K562 (cell line): ENCODE measurements at regions not wholly inside any gene's neighbourhood (a gene's known extent, or its start where the extent isn't known, plus 50 kb on each side); places are given as distances from the start of the nearest gene placed in this dataset.
A peak's percentile ranks its signal among the peaks of the same experiment; 100 is the strongest.

Experiments
- ATAC-seq: fragments of 200-7000 bp; cut with Tn5 transposase; 3 replicates; pipeline ENCODE4 v1.9.1; 2020; ENCODE audit warnings: moderate library complexity
- BruUV-seq: library from RNA; stranded (reverse); fragments of 400-500 nt; replicated peaks from 2 replicates; lab custom pipeline; 2021; lab: Mats Ljungman, UMichigan
- CTCF ChIA-PET: fragments of 300-600 bp; formaldehyde crosslinking; extraction: SDS; loops from one replicate; lab custom pipeline; 2021; ENCODE audit warnings: low intra/inter-chr PET ratio; lab: Yijun Ruan, JAX
- POLR2A ChIA-PET: fragments of 300-600, 350-650 bp; sonication (Branson Sonifier 250); formaldehyde crosslinking; extraction: SDS; loops from one replicate; lab custom pipeline; 2021; ENCODE audit warnings: antibody characterized with exemption, inconsistent platforms; lab: Yijun Ruan, JAX
- DNase-seq, 4 experiments: peaks; one replicate each; pipeline versions ENCODE4 v3.0.0 to v3.0.0-alpha.2; 2011 to 2018; ENCODE audit warnings: low spot score in 3 of 4, mixed read lengths in 3 of 4; ENCODE audit errors: extremely low read depth in 1 of 4
- FAIRE-seq: peaks from 2 replicates; lab custom pipeline; 2011; peaks lifted over from hg19 to GRCh38; lab: Jason Lieb, UNC
- H2AFZ ChIP-seq: 2 replicates; pipeline ENCODE4 v1.6.0; 2011; ENCODE audit warnings: low read depth, low read length, control low read depth, inconsistent platforms
- H3K27ac ChIP-seq: fragments of 200-600 bp; 3 replicates; pipeline ENCODE4 v1.8.0; 2011; ENCODE audit warnings: low read depth, mild to moderate bottlenecking, control low read depth, inconsistent platforms, low read length, moderate library complexity, mixed read lengths; ENCODE audit errors: extremely low read depth
- H3K27me3 ChIP-seq, 2 experiments: fragments of 300-600 bp in 1 of 2; 2 replicates in 1 of 2; 3 replicates in 1 of 2; pipeline versions ENCODE4 v1.6.0 to v1.8.0; 2011; ENCODE audit warnings: inconsistent platforms in 2 of 2, low read length in 2 of 2, mild to moderate bottlenecking in 1 of 2, mixed read lengths in 1 of 2, moderate library complexity in 1 of 2; ENCODE audit not compliant: control insufficient read depth in 2 of 2, insufficient read depth in 2 of 2
- H3K36me3 ChIP-seq: fragments of 300-600 bp; 3 replicates; pipeline ENCODE4 v1.8.0; 2011; ENCODE audit warnings: mild to moderate bottlenecking, low read length, inconsistent platforms; ENCODE audit not compliant: control insufficient read depth, insufficient read depth
- H3K4me1 ChIP-seq, 2 experiments: fragments of 200-600 bp in 1 of 2; replicated peaks in 1 of 2; 2 replicates in 1 of 2; 3 replicates in 1 of 2; pipeline versions ENCODE4 v1.5.1 to v1.8.0; 2011; ENCODE audit warnings: inconsistent platforms in 2 of 2, low read length in 2 of 2, mild to moderate bottlenecking in 1 of 2, mixed read lengths in 1 of 2, moderate library complexity in 1 of 2; ENCODE audit not compliant: control insufficient read depth in 2 of 2, insufficient read depth in 2 of 2
- H3K4me2 ChIP-seq: 2 replicates; pipeline ENCODE4 v1.6.1; 2011; ENCODE audit warnings: low read length, control low read depth, inconsistent platforms, mixed read lengths; ENCODE audit not compliant: insufficient read depth
- H3K4me3 ChIP-seq: fragments of 200-600 bp; sonication (generic), shearing (Covaris generic); 2 replicates; pipeline ENCODE4 v1.5.1; 2016; ENCODE audit warnings: control low read depth, inconsistent platforms
- H3K79me2 ChIP-seq: fragments of 200-600 bp; 3 replicates; pipeline ENCODE4 v1.8.0; 2011; ENCODE audit warnings: low read length, inconsistent platforms; ENCODE audit not compliant: control insufficient read depth, insufficient read depth
- H3K9ac ChIP-seq, 2 experiments: 2 replicates each; pipeline versions ENCODE4 v1.6.0 to v1.6.1; 2011; ENCODE audit warnings: low read depth in 2 of 2, low read length in 2 of 2, control low read depth in 1 of 2, inconsistent platforms in 1 of 2, mild to moderate bottlenecking in 1 of 2, mixed read lengths in 1 of 2; ENCODE audit not compliant: insufficient read depth in 1 of 2
- H3K9me1 ChIP-seq: one replicate; pipeline ENCODE4 v1.6.0; 2011; ENCODE audit warnings: inconsistent platforms, mild to moderate bottlenecking, low read length, moderate library complexity; ENCODE audit not compliant: control insufficient read depth, insufficient read depth
- H3K9me3 ChIP-seq: replicated peaks from 2 replicates; pipeline ENCODE4 v1.5.1; 2011; ENCODE audit warnings: low read depth, low read length, inconsistent platforms; ENCODE audit not compliant: control insufficient read depth, insufficient read depth
- H4K20me1 ChIP-seq: replicated peaks from 2 replicates; pipeline ENCODE4 v1.6.1; 2011; ENCODE audit warnings: low read length, inconsistent platforms, mixed read lengths; ENCODE audit not compliant: control insufficient read depth, insufficient read depth
- AFF1 ChIP-seq, 2 experiments: fragments of 450-650 bp; IDR thresholded peaks; 2 replicates each; pipeline ENCODE4 v1.6.1; 2018; ENCODE audit warnings: mild to moderate bottlenecking in 2 of 2, low read depth in 1 of 2; ENCODE audit not compliant: partially characterized antibody in 2 of 2
- CEBPG ChIP-seq, 3 experiments: fragments of 200-800 bp in 1 of 3; sonication (Bioruptor generic) in 1 of 3; sonication (generic) in 1 of 3; formaldehyde crosslinking in 1 of 3; IDR thresholded peaks in 2 of 3; conservative IDR thresholded peaks in 1 of 3; 2 replicates each; pipeline versions ENCODE4 v1.6.1 to v1.8.0; 2016 to 2022; ENCODE audit warnings: missing compliant biosample characterization in 2 of 3, missing genetic modification characterization in 2 of 3, mild to moderate bottlenecking in 1 of 3, missing genetic modification reagents in 1 of 3
- GABPA ChIP-seq: fragments of 200-800 bp; sonication (Bioruptor generic); conservative IDR thresholded peaks from 2 replicates; pipeline ENCODE4 v1.6.1; 2016; ENCODE audit warnings: low read depth, missing genetic modification characterization, missing compliant biosample characterization
- GATAD2B ChIP-seq: fragments of 450-650 bp; IDR thresholded peaks from 2 replicates; pipeline ENCODE4 v1.6.1; 2017; ENCODE audit warnings: mild to moderate bottlenecking, borderline replicate concordance
- GTF2F1 ChIP-seq: IDR thresholded peaks from 2 replicates; pipeline ENCODE4 v1.6.1; 2011; ENCODE audit warnings: low read depth, low read length, improper control_type of control experiment
- IRF1 ChIP-seq: sonication (generic); formaldehyde crosslinking; IDR thresholded peaks from 2 replicates; pipeline ENCODE4 v1.8.0; 2022; ENCODE audit warnings: missing genetic modification reagents, mild to moderate bottlenecking, borderline replicate concordance
- KAT8 ChIP-seq: fragments of 450-650 bp; IDR thresholded peaks from 2 replicates; pipeline ENCODE4 v1.6.1; 2016; ENCODE audit warnings: low read depth, mild to moderate bottlenecking
- MCM7 ChIP-seq, 2 experiments: fragments of 450-650 bp; IDR thresholded peaks; 2 replicates each; pipeline ENCODE4 v1.6.1; 2016 to 2018
- MED1 ChIP-seq: sonication (generic); formaldehyde crosslinking; IDR thresholded peaks from 2 replicates; pipeline ENCODE4 v1.8.1; 2023; ENCODE audit warnings: missing genetic modification reagents, borderline replicate concordance
- MEIS2 ChIP-seq: fragments of 450-650 bp; IDR thresholded peaks from 2 replicates; pipeline ENCODE4 v1.6.1; 2014; ENCODE audit warnings: mild to moderate bottlenecking; ENCODE audit not compliant: partially characterized antibody
- ZNF140 ChIP-seq: fragments of 250-450 bp; sonication (Bioruptor Pico); IDR thresholded peaks from 2 replicates; pipeline ENCODE4 v1.8.0; 2021; ENCODE audit warnings: moderate library complexity, mild to moderate bottlenecking, inconsistent platforms
- ZNF282 ChIP-seq: sonication (generic); formaldehyde crosslinking; IDR thresholded peaks from 2 replicates; pipeline ENCODE4 v1.8.1; 2023; ENCODE audit warnings: missing genetic modification reagents
- ZNF561 ChIP-seq: fragments of 450-650 bp; formaldehyde crosslinking; conservative IDR thresholded peaks from 2 replicates; pipeline ENCODE4 v1.4.0; 2020; ENCODE audit warnings: mild to moderate bottlenecking, moderate library complexity
- ZNF584 ChIP-seq: fragments of 200-800 bp; sonication (Bioruptor generic); IDR thresholded peaks from 2 replicates; pipeline ENCODE4 v1.6.1; 2016; ENCODE audit warnings: low read depth, mild to moderate bottlenecking, missing genetic modification characterization, missing compliant biosample characterization
- ZNF75A ChIP-seq: fragments of 450-650 bp; formaldehyde crosslinking; IDR thresholded peaks from 2 replicates; pipeline ENCODE4 v1.4.0; 2020; ENCODE audit warnings: mild to moderate bottlenecking
- WGBS: fragments of 100-300 bp; shearing (Covaris generic); methylation state at CpG from one replicate; pipeline ENCODE4 v1.1.6; 2016; ENCODE audit warnings: low coverage, mixed read lengths; ENCODE audit not compliant: insufficient coverage; ENCODE audit errors: missing lambda C conversion rate; 5-methylcytosine and 5-hydroxymethylcytosine counted together
- in situ Hi-C: fragments of 300-500 bp; cut with MboI; formaldehyde crosslinking; loops from 4 replicates; pipeline ENCODE4 v1.15.0; 2018; ENCODE audit warnings: inconsistent platforms, mixed read lengths
- intact Hi-C: fragments of 100-400 bp; cut with micrococcal nuclease; formaldehyde crosslinking; loops from 2 replicates; pipeline ENCODE4 v1.14.2; 2022
- TF ChIP-seq, protein P1 (sequence below): sonication (generic); formaldehyde crosslinking; IDR thresholded peaks from 2 replicates; pipeline ENCODE4 v1.8.0; 2022; ENCODE audit warnings: mild to moderate bottlenecking, missing genetic modification reagents

GRCh38 chr7:131109759-131110296 is 217.8 kb upstream of the MKLN1 start:
- no peaks in the 10 kb centered on the region for H4K20me1 ChIP-seq
- H3K9ac ChIP-seq: peak overlapping the region; percentile 76 to 93
- H3K4me3 ChIP-seq: peak overlapping the region; percentile 41
- peak; percentile 91 to 96 (median 92) for DNase-seq
- POLR2A ChIA-PET: interaction anchor here (0.5 to 1.8 kb wide), 14 partner anchors 11 to 406 kb away, joined by 3 to 10 read pairs (median 4); no protein-coding TSS in a partner anchor
- H3K79me2 ChIP-seq: peaks cover 30% of the 10 kb centered on the region
- H3K9me1 ChIP-seq: no peaks in the 10 kb centered on the region
- peak; percentile 74 for ATAC-seq
- in situ Hi-C loops (no loop called here), intact Hi-C loops (loop anchor here (2.0 kb wide), 1 partner anchor 217 kb away; the partner anchor contains the start of gene MKLN1)
- peak overlapping the region; percentile 94 for H2AFZ ChIP-seq
- CTCF ChIA-PET: interaction anchor here (0.5 kb wide), 1 partner anchor 601 kb away, joined by 3 read pairs; no protein-coding TSS in a partner anchor
- 1% methylated on average over 28 of the region's 37 CpGs for WGBS
- peaks cover 0 to 4% of the 10 kb centered on the region in 2 experiments; a peak in 1 of 5 replicates for H3K27me3 ChIP-seq
- no peak for FAIRE-seq
- BruUV-seq: no TSS peak
- no peaks in the 10 kb centered on the region for H3K36me3 ChIP-seq
- peak overlapping the region; percentile 89 for H3K4me2 ChIP-seq
- peaks cover 41% of the 10 kb centered on the region in 2 experiments for H3K4me1 ChIP-seq
- no peaks in the 10 kb centered on the region for H3K9me3 ChIP-seq
- H3K27ac ChIP-seq: peak overlapping the region; percentile 84
- no peak for TF ChIP-seq MEIS2
- TF ChIP-seq KAT8: no peak
- no peak for TF ChIP-seq IRF1 (CRISPR knock-in tag)
- TF ChIP-seq GTF2F1: no peak
- TF ChIP-seq CEBPG (CRISPR knock-in tag; IDR thresholded peaks at IDR 0.05): peak; percentile 37; the same call in 1 of the 2 replicates
- no peak; a peak in 1 of 4 replicates for TF ChIP-seq CEBPG (tag; conservative IDR thresholded peaks at IDR 0.05 in 1 of 2, IDR thresholded peaks at IDR 0.05 in 1 of 2)
- TF ChIP-seq AFF1 (IDR thresholded peaks at IDR 0.05; ENCODE audit: low read depth in 1 of 2, partially characterized antibody in 2 of 2): peak in 1 of 2 experiments; percentile 79
- TF ChIP-seq GATAD2B: no peak
- TF ChIP-seq, protein P1, sequence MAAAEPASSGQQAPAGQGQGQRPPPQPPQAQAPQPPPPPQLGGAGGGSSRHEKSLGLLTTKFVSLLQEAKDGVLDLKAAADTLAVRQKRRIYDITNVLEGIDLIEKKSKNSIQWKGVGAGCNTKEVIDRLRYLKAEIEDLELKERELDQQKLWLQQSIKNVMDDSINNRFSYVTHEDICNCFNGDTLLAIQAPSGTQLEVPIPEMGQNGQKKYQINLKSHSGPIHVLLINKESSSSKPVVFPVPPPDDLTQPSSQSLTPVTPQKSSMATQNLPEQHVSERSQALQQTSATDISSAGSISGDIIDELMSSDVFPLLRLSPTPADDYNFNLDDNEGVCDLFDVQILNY: no peak
- TF ChIP-seq ZNF282 (CRISPR knock-in tag): no peak
- no peak for TF ChIP-seq ZNF140 (CRISPR knock-in tag)
- no peak; the same call in 1 of the 2 replicates for TF ChIP-seq ZNF75A (CRISPR knock-in tag)
- TF ChIP-seq ZNF561: no peak
- TF ChIP-seq MED1 (CRISPR knock-in tag): no peak
- no peak for TF ChIP-seq MCM7 (IDR thresholded peaks at IDR 0.05)
- TF ChIP-seq GABPA: peak; percentile 51; the same call in 1 of the 2 replicates
- no peak for TF ChIP-seq ZNF584 (CRISPR knock-in tag)
